Type B pancreatic cell (in vitro differentiated cells): ENCODE measurements at regions not wholly inside any gene's neighbourhood (a gene's known extent, or its start where the extent isn't known, plus 50 kb on each side); places are given as distances from the start of the nearest gene placed in this dataset.

Source experiments
- DNase-seq: peaks from one replicate; pipeline ENCODE4 v3.0.0; 2021; ENCODE audit warnings: mixed read lengths; ENCODE audit not compliant: unreplicated experiment; ENCODE audit errors: extremely low spot score
- H3K27ac Mint-ChIP-seq: 2 replicates; pipeline ENCODE4 v1.8.0; 2021; ENCODE audit warnings: mild to moderate bottlenecking, mixed read lengths
- H3K27me3 Mint-ChIP-seq: 2 replicates; pipeline ENCODE4 v1.8.0; 2021; ENCODE audit warnings: mixed read lengths
- H3K36me3 Mint-ChIP-seq: 2 replicates; pipeline ENCODE4 v1.8.0; 2021; ENCODE audit warnings: mixed read lengths
- H3K4me1 Mint-ChIP-seq: one replicate; pipeline ENCODE4 v1.8.0; 2021; ENCODE audit warnings: mixed read lengths; ENCODE audit not compliant: unreplicated experiment
- H3K4me3 Mint-ChIP-seq: 2 replicates; pipeline ENCODE4 v1.8.0; 2021; ENCODE audit warnings: mild to moderate bottlenecking, mixed read lengths
- H3K9me3 Mint-ChIP-seq: 2 replicates; pipeline ENCODE4 v1.8.0; 2021; ENCODE audit warnings: mixed read lengths
- CTCF ChIP-seq: fragments of 200-600 bp; sonication (generic); conservative IDR thresholded peaks from 2 replicates; pipeline ENCODE4 v1.5.0; 2021; ENCODE audit warnings: antibody characterized with exemption, mild to moderate bottlenecking

GRCh38 chr4:18248611-18249010 is 227.1 kb upstream of the LCORL start:
- Mint-ChIP-seq H3K4me1 (no peaks in the 10 kb centered on the region), H3K27me3 (no peaks in the 10 kb centered on the region), H3K4me3 (no peak overlapping the region), H3K9me3 (no peaks in the 10 kb centered on the region), H3K36me3 (no peaks in the 10 kb centered on the region), H3K27ac (no peak overlapping the region)
- no peak for DNase-seq
- no peak for TF ChIP-seq CTCF

- no peaks in the 10 kb centered on the region for H3K27me3 Mint-ChIP-seq
- no peaks in the 10 kb centered on the region for H3K36me3 Mint-ChIP-seq
- no peak overlapping the region for H3K27ac Mint-ChIP-seq
- no peak for DNase-seq
- no peak overlapping the region for H3K4me3 Mint-ChIP-seq
- H3K4me1 Mint-ChIP-seq, result no peaks in the 10 kb centered on the region
- TF ChIP-seq CTCF, result no peak
- no peaks in the 10 kb centered on the region for H3K9me3 Mint-ChIP-seq
Observed at GRCh38 chr4:18247189-18247588, 225.6 kb upstream of the LCORL start.

GRCh38 chr4:18242919-18243693 is 221.6 kb upstream of the LCORL start:
- Mint-ChIP-seq H3K27me3 (no peaks in the 10 kb centered on the region), H3K27ac (no peak overlapping the region), H3K4me3 (no peak overlapping the region), H3K9me3 (no peaks in the 10 kb centered on the region), H3K4me1 (no peaks in the 10 kb centered on the region), H3K36me3 (no peaks in the 10 kb centered on the region)
- DNase-seq, result no peak
- no peak for TF ChIP-seq CTCF

- Mint-ChIP-seq H3K4me3 (no peak overlapping the region), H3K27ac (no peak overlapping the region), H3K4me1 (no peaks in the 10 kb centered on the region), H3K9me3 (no peaks in the 10 kb centered on the region), H3K36me3 (no peaks in the 10 kb centered on the region), H3K27me3 (no peaks in the 10 kb centered on the region)
- no peak for DNase-seq
- no peak for TF ChIP-seq CTCF
Observed at GRCh38 chr4:18241727-18242126, 220.2 kb upstream of the LCORL start.

- TF ChIP-seq CTCF, result no peak
- peaks cover 4% of the 10 kb centered on the region for H3K9me3 Mint-ChIP-seq
- no peak overlapping the region for H3K4me3 Mint-ChIP-seq
- no peak for DNase-seq
- no peaks in the 10 kb centered on the region for H3K36me3 Mint-ChIP-seq
- H3K27ac Mint-ChIP-seq, result no peak overlapping the region
- H3K27me3 Mint-ChIP-seq, result no peaks in the 10 kb centered on the region
- no peaks in the 10 kb centered on the region for H3K4me1 Mint-ChIP-seq
Observed at GRCh38 chr4:18234108-18234507, 212.6 kb upstream of the LCORL start.

- TF ChIP-seq CTCF, result no peak
Observed at GRCh38 chr4:18231726-18232125, 210.2 kb upstream of the LCORL start.

More at GRCh38 chr4:18231726-18232125, 210.2 kb upstream of the LCORL start:
- no peak for DNase-seq
- Mint-ChIP-seq H3K4me1 (no peaks in the 10 kb centered on the region), H3K36me3 (no peaks in the 10 kb centered on the region), H3K27me3 (no peaks in the 10 kb centered on the region), H3K9me3 (peaks cover 8% of the 10 kb centered on the region), H3K27ac (no peak overlapping the region), H3K4me3 (no peak overlapping the region)
